Stimulated activated naive CD8-positive, alpha-beta T cell treated with anti-CD3 and anti-CD28 coated beads, Interleukin-15, Interleukin-2, amounts not matched to agents 100 U/mL and 50 U/mL, for 24 hours (primary cell): ENCODE measurements at regions not wholly inside any gene's neighbourhood (a gene's known extent, or its start where the extent isn't known, plus 50 kb on each side); places are given as distances from the start of the nearest gene placed in this dataset.

Experiments used
- ATAC-seq: fragments of 150-1000 bp; cut with Tn5 transposase; one replicate; pipeline ENCODE4 v1.10.0; 2021
- DNase-seq: peaks from one replicate; pipeline ENCODE4 v3.0.0; 2021

GRCh38 chr1:62988867-62989266, 204.9 kb downstream of the ATG4C start:
- no peak for ATAC-seq

DNA sequence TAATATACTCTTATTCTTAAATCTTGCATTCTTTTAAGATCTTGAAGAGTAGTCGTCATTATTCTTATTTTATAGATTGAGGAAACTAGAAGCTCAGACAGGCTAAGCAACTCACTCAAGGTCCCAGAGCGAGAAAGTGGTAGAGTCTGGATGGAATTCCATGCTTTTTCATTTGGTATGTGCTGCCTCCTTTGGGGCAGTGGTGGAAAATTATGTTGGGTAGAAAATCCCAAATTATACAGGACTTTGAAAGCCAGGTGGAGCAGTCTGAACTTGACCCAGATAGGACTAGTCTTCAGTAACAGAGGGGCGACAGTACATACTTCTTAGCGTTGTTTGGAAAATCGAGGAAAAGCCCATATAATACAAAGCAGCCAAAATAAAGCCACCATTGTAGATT, 205.6 kb downstream of the ATG4C start:
- DNase-seq (no peak), ATAC-seq (no peak)

More at GRCh38 chr1:62988867-62989266, 204.9 kb downstream of the ATG4C start:
- DNase-seq: no peak

GRCh38 chr1:62991152-62991551, 207.2 kb downstream of the ATG4C start:
- ATAC-seq (no peak), DNase-seq (no peak)

DNA sequence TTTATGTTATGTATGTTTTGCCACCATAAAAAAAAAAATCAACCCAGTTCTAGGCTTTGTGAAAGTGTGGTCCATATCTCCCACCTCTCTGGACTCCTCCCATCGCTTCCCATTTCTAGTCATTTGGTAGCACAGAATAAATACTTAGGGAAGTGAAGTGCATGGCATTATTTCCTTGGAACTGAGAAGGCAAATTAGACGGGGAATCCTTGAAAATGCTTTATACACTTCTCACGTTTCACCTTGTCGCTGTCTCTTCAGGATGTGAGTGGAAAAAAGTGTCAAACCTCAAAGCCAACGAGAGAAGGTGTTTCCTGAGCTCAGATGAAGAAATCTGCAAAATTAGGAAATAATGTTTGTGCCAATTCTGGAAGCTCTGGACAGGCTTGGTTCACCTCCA, 209.9 kb downstream of the ATG4C start:
- ATAC-seq (no peak), DNase-seq (no peak)

- DNase-seq (no peak), ATAC-seq (no peak)
Measured at GRCh38 chr1:62995173-62995572, 211.2 kb downstream of the ATG4C start.

- no peak for ATAC-seq
- DNase-seq: no peak
Measured at GRCh38 chr1:62997884-62998283, 214.0 kb downstream of the ATG4C start.

- no peak for DNase-seq
- no peak for ATAC-seq
Measured at GRCh38 chr1:62998845-62999649, 215.1 kb downstream of the ATG4C start.

DNA sequence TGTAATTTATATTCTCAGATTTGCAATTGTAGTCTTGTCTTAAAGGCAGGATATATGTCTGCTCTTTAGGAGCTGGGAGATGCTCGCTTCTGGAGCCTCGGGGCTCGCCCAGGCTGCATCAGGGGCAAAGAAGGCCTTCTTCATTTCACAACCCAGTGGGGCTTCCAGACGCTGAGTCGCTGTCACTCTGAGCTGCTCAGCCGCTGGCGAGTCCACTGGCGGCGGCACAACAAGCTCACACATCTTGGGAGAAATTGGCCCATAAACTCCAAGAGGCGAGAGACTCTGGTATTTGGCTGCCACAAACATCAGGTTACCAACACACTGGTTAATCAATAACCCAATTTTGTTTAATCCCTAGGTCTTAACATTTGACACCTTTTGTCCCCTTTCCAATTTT, 216.6 kb downstream of the ATG4C start:
- no peak for ATAC-seq
- DNase-seq: no peak

DNA sequence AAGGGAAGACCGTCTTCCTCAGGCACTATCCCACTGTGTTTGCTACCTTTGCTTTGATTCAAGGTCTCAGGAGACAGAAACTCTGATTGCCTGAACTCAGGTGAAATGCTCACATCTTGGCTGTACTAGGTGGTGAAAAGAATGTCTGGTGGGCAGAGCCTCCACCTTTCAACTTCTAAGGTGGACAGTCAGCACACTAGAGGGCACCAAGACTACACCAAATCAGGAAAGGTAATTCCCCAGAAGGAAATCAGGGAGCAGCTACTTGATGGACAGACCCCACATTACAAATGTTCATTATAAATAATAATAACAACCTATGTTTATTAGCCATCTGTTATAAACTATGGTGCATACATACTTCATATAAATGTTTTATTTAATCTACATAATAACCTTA, 220.9 kb downstream of the ATG4C start:
- ATAC-seq: no peak

GRCh38 chr1:63005812-63006211, 221.9 kb downstream of the ATG4C start:
- ATAC-seq: no peak
- no peak for DNase-seq

More for the DNA sequence above, 220.9 kb downstream of the ATG4C start:
- DNase-seq: no peak

DNA sequence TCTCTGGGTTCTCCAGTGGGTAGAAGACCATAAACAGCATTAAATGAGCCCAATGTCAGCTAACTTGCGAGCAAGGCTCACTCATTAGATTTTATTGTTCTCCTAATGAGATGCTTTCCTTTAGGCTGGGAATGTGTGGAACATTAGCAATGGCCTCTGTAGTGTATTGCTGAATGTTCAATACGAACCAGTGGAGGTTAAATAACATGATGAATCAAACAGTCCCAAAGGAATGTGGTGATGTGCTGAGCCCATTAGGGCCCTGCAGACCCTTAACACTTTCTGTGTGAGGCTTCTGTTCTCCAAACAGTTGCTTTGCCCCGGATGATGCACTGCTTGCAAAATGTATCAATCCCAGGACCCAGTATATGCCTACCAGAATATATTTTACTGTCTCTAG, 225.5 kb downstream of the ATG4C start:
- ATAC-seq (no peak), DNase-seq (no peak)

GRCh38 chr1:63010913-63011660, 227.2 kb downstream of the ATG4C start:
- DNase-seq (no peak), ATAC-seq (no peak)

GRCh38 chr1:63012339-63012738, 228.4 kb downstream of the ATG4C start:
- no peak for ATAC-seq
- DNase-seq: no peak

- ATAC-seq (no peak), DNase-seq (no peak)
Measured at GRCh38 chr1:63014267-63014666, 230.3 kb downstream of the ATG4C start.

- ATAC-seq: no peak
- DNase-seq: no peak
Measured at GRCh38 chr1:63022319-63022718, 238.4 kb downstream of the ATG4C start.

DNA sequence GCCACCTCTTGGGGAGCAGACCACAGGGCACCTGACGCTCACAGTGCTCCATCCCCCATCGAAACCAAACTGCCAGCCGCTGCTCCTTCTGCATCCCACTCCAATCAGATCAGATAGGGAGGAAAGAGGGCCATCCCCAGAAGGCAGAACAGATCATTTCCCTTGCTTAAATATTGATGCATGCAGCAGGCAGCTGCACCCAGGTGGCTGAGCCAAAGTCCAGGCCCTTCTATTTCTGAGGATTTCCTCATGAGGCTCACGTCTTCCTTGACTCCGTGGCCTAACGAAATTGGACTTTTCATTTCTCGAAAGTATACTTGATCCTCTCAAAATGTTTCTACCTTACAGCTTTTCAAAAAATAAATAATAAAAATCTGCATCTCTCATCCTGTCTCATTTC, 239.2 kb downstream of the ATG4C start:
- DNase-seq: no peak

DNA sequence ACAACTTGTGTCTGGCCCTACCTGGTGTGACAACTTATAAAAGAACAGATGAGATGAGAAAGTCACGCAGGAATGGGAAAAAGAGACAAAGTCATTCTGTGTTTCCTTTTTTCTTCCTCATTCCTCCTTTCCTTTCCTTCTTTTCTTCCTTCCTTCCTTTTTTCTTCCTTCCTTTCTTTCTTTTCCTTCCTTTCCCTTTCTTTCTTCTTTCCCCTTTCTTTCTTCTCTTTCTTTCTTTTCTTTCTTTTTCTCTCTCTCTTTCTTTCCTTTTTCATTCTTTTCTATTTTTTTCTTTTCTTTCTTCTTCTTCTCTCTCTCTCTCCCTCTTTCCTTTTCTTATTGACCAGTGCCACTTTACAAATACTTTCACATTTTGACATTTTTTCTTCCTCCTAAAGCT, 239.7 kb downstream of the ATG4C start:
- ATAC-seq: no peak
- no peak for DNase-seq

More for the DNA sequence above, 239.2 kb downstream of the ATG4C start:
- ATAC-seq: no peak

DNA sequence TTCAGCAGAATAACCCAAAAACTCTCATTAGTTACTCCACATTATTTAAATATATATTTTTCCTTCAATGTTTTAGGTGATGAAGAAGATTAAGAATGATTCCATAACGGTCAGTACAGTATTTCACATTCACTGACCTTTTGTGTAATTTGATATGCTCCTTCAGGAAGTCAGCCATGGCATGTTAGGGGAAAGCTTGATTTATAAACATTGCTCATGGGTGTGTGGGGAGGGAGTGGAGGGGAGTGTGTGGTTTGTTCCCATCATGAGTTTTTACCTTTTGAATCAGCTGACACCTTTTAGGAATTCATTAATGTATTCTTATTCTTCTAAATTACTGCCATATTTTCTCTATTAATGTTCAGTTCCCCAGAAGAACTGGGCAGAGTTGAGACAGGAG, 240.2 kb downstream of the ATG4C start:
- ATAC-seq (no peak), DNase-seq (no peak)

GRCh38 chr1:63027176-63027575, 243.2 kb downstream of the ATG4C start:
- DNase-seq: no peak
- no peak for ATAC-seq

- DNase-seq (no peak), ATAC-seq (no peak)
Measured at GRCh38 chr1:63032171-63032570, 248.2 kb downstream of the ATG4C start.

GRCh38 chr1:63033211-63033610, 249.3 kb downstream of the ATG4C start:
- ATAC-seq (no peak), DNase-seq (no peak)

DNA sequence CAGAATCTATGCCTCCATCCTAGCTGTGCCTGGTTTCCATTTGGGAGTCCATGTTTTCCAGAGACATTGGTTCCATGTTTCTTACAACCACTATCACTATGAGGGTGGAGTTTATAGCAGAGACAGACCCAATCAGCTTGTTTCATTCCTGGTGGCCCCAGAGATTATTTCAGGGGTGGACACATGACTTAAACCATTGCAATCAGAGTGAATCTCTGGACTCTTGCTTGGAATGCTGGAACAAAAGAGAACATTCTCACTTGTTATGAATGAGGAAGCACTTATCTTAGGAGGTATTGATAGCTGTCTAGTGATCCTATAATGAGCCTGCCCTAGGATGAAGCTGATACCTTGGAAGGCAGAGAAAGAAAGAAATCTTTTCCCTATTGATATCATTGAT, 250.3 kb downstream of the ATG4C start:
- ATAC-seq: no peak

DNA sequence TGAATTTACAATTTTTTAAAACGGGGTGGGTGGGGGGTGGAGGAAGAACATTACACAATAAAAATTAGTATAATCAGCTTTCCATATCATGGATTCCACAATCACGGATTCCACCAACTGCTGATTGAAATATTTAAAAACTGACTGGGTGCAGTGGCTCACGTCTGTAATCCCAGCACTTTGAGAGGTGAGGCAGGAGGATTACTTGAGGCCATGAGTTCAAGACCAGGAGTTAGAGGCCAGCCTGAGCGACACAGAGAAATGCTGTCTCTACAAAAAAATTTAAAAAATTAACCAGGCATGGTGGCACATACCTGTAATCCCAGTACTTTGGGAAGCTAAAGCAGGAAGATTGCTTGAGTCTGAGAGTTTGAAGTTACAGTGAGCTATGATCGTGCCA, 254.7 kb downstream of the ATG4C start:
- DNase-seq (no peak), ATAC-seq (no peak)

More for the DNA sequence above, 250.3 kb downstream of the ATG4C start:
- DNase-seq: no peak

GRCh38 chr1:63041660-63042059, 257.7 kb downstream of the ATG4C start:
- DNase-seq (no peak), ATAC-seq (no peak)
